Fibroblast of lung (primary cell): ENCODE measurements at regions not wholly inside any gene's neighbourhood (a gene's known extent, or its start where the extent isn't known, plus 50 kb on each side); places are given as distances from the start of the nearest gene placed in this dataset.

ENCODE experiments used
- CTCF ChIP-seq, 2 donors: IDR thresholded peaks in 1 of 2; conservative IDR thresholded peaks in 1 of 2; 1 replicate in 1 of 2; 2 replicates in 1 of 2; pipeline ENCODE4 v1.5.1; 2011 to 2012; ENCODE audit warnings: low read length in 2 of 2, control low read depth in 1 of 2, inconsistent platforms in 1 of 2, low read depth in 1 of 2, mild to moderate bottlenecking in 1 of 2
- EZH2 ChIP-seq: IDR thresholded peaks from 2 replicates; pipeline ENCODE4 v1.5.1; 2012; ENCODE audit warnings: low read length, control low read depth, mild to moderate bottlenecking; ENCODE audit errors: missing control alignments

- TF ChIP-seq CTCF (conservative IDR thresholded peaks at IDR 0.05 in 1 of 2, IDR thresholded peaks at IDR 0.05 in 1 of 2; ENCODE audit: low read depth in 1 of 2, low read length in 2 of 2) (no peak), EZH2 (no peak)
Observed at GRCh38 chr2:181193550-181193949, 213.1 kb downstream of the UBE2E3 start.
